Dermis blood vessel endothelial cell (primary cell): ENCODE measurements at regions not wholly inside any gene's neighbourhood (a gene's known extent, or its start where the extent isn't known, plus 50 kb on each side); places are given as distances from the start of the nearest gene placed in this dataset.

Source experiments
- DNase-seq: peaks from one replicate; pipeline ENCODE4 v3.0.0; 2010

GRCh38 chr1:103854279-103854678 is 104.6 kb downstream of the AMY1C start:
- no peak for DNase-seq

GRCh38 chr1:103859721-103860120 is 110.0 kb downstream of the AMY1C start:
- DNase-seq = no peak

GRCh38 chr1:103898576-103899345 is 149.1 kb downstream of the AMY1C start:
- no peak for DNase-seq

- no peak for DNase-seq
These were observed 150.3 kb downstream of the AMY1C start for GRCh38 chr1:103900005-103900404.

GRCh38 chr1:103901072-103901471 is 151.4 kb downstream of the AMY1C start:
- no peak for DNase-seq

- DNase-seq = no peak
These were observed 155.7 kb downstream of the AMY1C start for GRCh38 chr1:103905363-103905762.

GRCh38 chr1:103911450-103911849 is 161.8 kb downstream of the AMY1C start:
- DNase-seq = no peak

GRCh38 chr1:103917795-103918194 is 168.1 kb downstream of the AMY1C start:
- no peak for DNase-seq

- DNase-seq = no peak
These were observed 182.2 kb downstream of the AMY1C start for GRCh38 chr1:103931891-103932290.

GRCh38 chr1:103937763-103938357 is 188.2 kb downstream of the AMY1C start:
- DNase-seq = no peak

- DNase-seq = no peak
These were observed 191.4 kb downstream of the AMY1C start for GRCh38 chr1:103941086-103941485.

GRCh38 chr1:103942029-103942428 is 192.3 kb downstream of the AMY1C start:
- DNase-seq = no peak

GRCh38 chr1:103945774-103946173 is 196.1 kb downstream of the AMY1C start:
- DNase-seq = no peak

- DNase-seq = no peak
These were observed 198.8 kb downstream of the AMY1C start for GRCh38 chr1:103948526-103948925.

- DNase-seq = no peak
These were observed 200.1 kb downstream of the AMY1C start for GRCh38 chr1:103949779-103950178.

GRCh38 chr1:103953386-103953785 is 203.7 kb downstream of the AMY1C start:
- no peak for DNase-seq

- no peak for DNase-seq
These were observed 209.0 kb downstream of the AMY1C start for GRCh38 chr1:103958699-103959098.

- no peak for DNase-seq
These were observed 209.9 kb downstream of the AMY1C start for GRCh38 chr1:103959565-103959964.

GRCh38 chr1:103960045-103960444 is 210.3 kb downstream of the AMY1C start:
- DNase-seq = no peak

GRCh38 chr1:103960710-103961109 is 211.0 kb downstream of the AMY1C start:
- no peak for DNase-seq

- no peak for DNase-seq
These were observed 237.1 kb downstream of the AMY1C start for GRCh38 chr1:103986792-103987191.

- no peak for DNase-seq
These were observed 247.9 kb downstream of the AMY1C start for GRCh38 chr1:103997631-103998030.

- DNase-seq = no peak
These were observed 269.4 kb downstream of the AMY1C start for GRCh38 chr1:104018922-104019674.

GRCh38 chr1:104019675-104020049 is 270.0 kb downstream of the AMY1C start:
- no peak for DNase-seq
